Lower leg skin (tissue), 4 donors: ENCODE measurements at regions not wholly inside any gene's neighbourhood (a gene's known extent, or its start where the extent isn't known, plus 50 kb on each side); places are given as distances from the start of the nearest gene placed in this dataset.

Source experiments
- DNase-seq, 2 donors: peaks; one replicate each; pipeline ENCODE4 v3.0.0-alpha.2; 2019; ENCODE audit warnings: low spot score in 2 of 2
- H3K4me3 ChIP-seq: fragments of 200-600 bp; sonication (generic); 2 replicates; pipeline ENCODE4 v1.5.1; 2017; ENCODE audit warnings: mild to moderate bottlenecking, low read depth; ENCODE audit not compliant: poor library complexity, severe bottlenecking
- CTCF ChIP-seq, 3 donors: fragments of 450-650 bp; IDR thresholded peaks; one replicate each; pipeline ENCODE4 v1.5.1; 2016; ENCODE audit warnings: antibody characterized with exemption in 3 of 3, mild to moderate bottlenecking in 3 of 3, moderate library complexity in 2 of 3
- POLR2A ChIP-seq, 2 donors: fragments of 450-650 bp; IDR thresholded peaks; one replicate each; pipeline ENCODE4 v1.6.1; 2016 to 2017; ENCODE audit warnings: antibody characterized with exemption in 2 of 2, mild to moderate bottlenecking in 1 of 2, moderate library complexity in 1 of 2
- WGBS, 2 donors: methylation state at CpG; one replicate each; pipeline ENCODE4 v1.1.5; 2018; 5-methylcytosine and 5-hydroxymethylcytosine counted together
- intact Hi-C: fragments of 100-400 bp; cut with DNase I; formaldehyde crosslinking; loops from one replicate; pipeline ENCODE4 v1.15.0; 2023; ENCODE audit warnings: low total_unique reads

- intact Hi-C loops = no loop called here
- WGBS, 2 donors = 82 to 85% methylated on average over 6 of the region's 6 CpGs
- no peak for DNase-seq
- TF ChIP-seq POLR2A (IDR thresholded peaks at IDR 0.05) (no peak), CTCF (IDR thresholded peaks at IDR 0.05) (no peak)
- H3K4me3 ChIP-seq = no peak overlapping the region
These were observed 144.7 kb upstream of the MPDZ start for GRCh38 chr9:13424204-13424603.

- intact Hi-C loops = no loop called here
- no peak for TF ChIP-seq CTCF (IDR thresholded peaks at IDR 0.05)
- no peak for TF ChIP-seq POLR2A (IDR thresholded peaks at IDR 0.05)
- no peak overlapping the region for H3K4me3 ChIP-seq
- DNase-seq = no peak
These were observed 134.9 kb upstream of the MPDZ start for GRCh38 chr9:13414349-13414748.

GRCh38 chr9:13412331-13412730 lies 132.8 kb upstream of the MPDZ start:
- DNase-seq = no peak
- WGBS, 2 donors = 41 to 49% methylated on average over 2 of the region's 2 CpGs
- intact Hi-C loops = no loop called here
- no peak for TF ChIP-seq POLR2A (IDR thresholded peaks at IDR 0.05)
- no peak for TF ChIP-seq CTCF (IDR thresholded peaks at IDR 0.05)
- no peak overlapping the region for H3K4me3 ChIP-seq

GRCh38 chr9:13411791-13412190 lies 132.3 kb upstream of the MPDZ start:
- no peak overlapping the region for H3K4me3 ChIP-seq
- TF ChIP-seq POLR2A (IDR thresholded peaks at IDR 0.05) (no peak), CTCF (IDR thresholded peaks at IDR 0.05) (no peak)
- no peak for DNase-seq
- intact Hi-C loops = no loop called here

GRCh38 chr9:13410566-13411031 lies 131.1 kb upstream of the MPDZ start:
- no peak for TF ChIP-seq POLR2A (IDR thresholded peaks at IDR 0.05)
- no peak for TF ChIP-seq CTCF (IDR thresholded peaks at IDR 0.05)
- no peak overlapping the region for H3K4me3 ChIP-seq
- intact Hi-C loops = no loop called here
- 57 to 65% methylated on average over 2 of the region's 2 CpGs for WGBS, 2 donors
- no peak for DNase-seq

- no peak overlapping the region for H3K4me3 ChIP-seq
- intact Hi-C loops = no loop called here
- no peak for TF ChIP-seq POLR2A (IDR thresholded peaks at IDR 0.05)
- TF ChIP-seq CTCF (IDR thresholded peaks at IDR 0.05) = no peak
- DNase-seq = no peak
These were observed 118.2 kb upstream of the MPDZ start for GRCh38 chr9:13397661-13398060.
